Peyer's patch (tissue), 4 donors: ENCODE measurements at regions not wholly inside any gene's neighbourhood (a gene's known extent, or its start where the extent isn't known, plus 50 kb on each side); places are given as distances from the start of the nearest gene placed in this dataset.

Source experiments
- DNase-seq, 3 donors: peaks; one replicate each; pipeline ENCODE4 v3.0.0-alpha.2; 2017 to 2019
- H3K27ac ChIP-seq, 4 donors: fragments of 200-600 bp; sonication (generic); one replicate each; pipeline ENCODE4 v1.5.1; 2016 to 2019
- H3K27me3 ChIP-seq, 2 donors: fragments of 200-600 bp; sonication (generic); one replicate each; pipeline ENCODE4 v1.5.1; 2019
- H3K36me3 ChIP-seq, 3 donors: fragments of 200-600 bp; sonication (generic); one replicate each; pipeline ENCODE4 v1.5.1; 2016 to 2019
- H3K4me1 ChIP-seq, 4 donors: fragments of 200-600 bp; sonication (generic); one replicate each; pipeline ENCODE4 v1.5.1; 2016 to 2019
- H3K4me3 ChIP-seq, 4 donors: fragments of 200-600 bp; sonication (generic); 1 replicate in 3 of 4; 2 replicates in 1 of 4; pipeline ENCODE4 v1.5.1; 2016 to 2019; ENCODE audit warnings: mild to moderate bottlenecking in 1 of 4
- H3K9me3 ChIP-seq, 4 donors: fragments of 200-600 bp; sonication (generic); one replicate each; pipeline ENCODE4 v1.5.1; 2016 to 2019; ENCODE audit warnings: mild to moderate bottlenecking in 1 of 4
- POLR2A ChIP-seq, 2 donors: fragments of 450-650 bp; IDR thresholded peaks; one replicate each; pipeline ENCODE4 v1.5.1; 2017; ENCODE audit warnings: antibody characterized with exemption in 2 of 2, mild to moderate bottlenecking in 2 of 2, moderate library complexity in 2 of 2
- TF ChIP-seq, protein P1 (sequence below), 6 experiments: fragments of 450-650 bp in 4 of 6; fragments of 200-600 bp in 2 of 6; sonication (generic) in 1 of 6; IDR thresholded peaks; one replicate each; pipeline ENCODE4 v1.5.1; 2017 to 2019; ENCODE audit warnings: antibody characterized with exemption in 6 of 6, mild to moderate bottlenecking in 3 of 6, moderate library complexity in 1 of 6

- Histone ChIP-seq H3K27me3 (no peaks in the 10 kb centered on the region), H3K27ac (no peak overlapping the region), H3K4me1 (no peaks in the 10 kb centered on the region), H3K9me3 (no peaks in the 10 kb centered on the region), H3K36me3 (no peaks in the 10 kb centered on the region), H3K4me3 (no peak overlapping the region)
- DNase-seq: no peak
- TF ChIP-seq, protein P1, sequence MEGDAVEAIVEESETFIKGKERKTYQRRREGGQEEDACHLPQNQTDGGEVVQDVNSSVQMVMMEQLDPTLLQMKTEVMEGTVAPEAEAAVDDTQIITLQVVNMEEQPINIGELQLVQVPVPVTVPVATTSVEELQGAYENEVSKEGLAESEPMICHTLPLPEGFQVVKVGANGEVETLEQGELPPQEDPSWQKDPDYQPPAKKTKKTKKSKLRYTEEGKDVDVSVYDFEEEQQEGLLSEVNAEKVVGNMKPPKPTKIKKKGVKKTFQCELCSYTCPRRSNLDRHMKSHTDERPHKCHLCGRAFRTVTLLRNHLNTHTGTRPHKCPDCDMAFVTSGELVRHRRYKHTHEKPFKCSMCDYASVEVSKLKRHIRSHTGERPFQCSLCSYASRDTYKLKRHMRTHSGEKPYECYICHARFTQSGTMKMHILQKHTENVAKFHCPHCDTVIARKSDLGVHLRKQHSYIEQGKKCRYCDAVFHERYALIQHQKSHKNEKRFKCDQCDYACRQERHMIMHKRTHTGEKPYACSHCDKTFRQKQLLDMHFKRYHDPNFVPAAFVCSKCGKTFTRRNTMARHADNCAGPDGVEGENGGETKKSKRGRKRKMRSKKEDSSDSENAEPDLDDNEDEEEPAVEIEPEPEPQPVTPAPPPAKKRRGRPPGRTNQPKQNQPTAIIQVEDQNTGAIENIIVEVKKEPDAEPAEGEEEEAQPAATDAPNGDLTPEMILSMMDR (IDR thresholded peaks at IDR 0.05): no peak
- no peak for TF ChIP-seq POLR2A (IDR thresholded peaks at IDR 0.05)
Measured at GRCh38 chr21:15433091-15433490, 296.7 kb upstream of the USP25 start.

DNA sequence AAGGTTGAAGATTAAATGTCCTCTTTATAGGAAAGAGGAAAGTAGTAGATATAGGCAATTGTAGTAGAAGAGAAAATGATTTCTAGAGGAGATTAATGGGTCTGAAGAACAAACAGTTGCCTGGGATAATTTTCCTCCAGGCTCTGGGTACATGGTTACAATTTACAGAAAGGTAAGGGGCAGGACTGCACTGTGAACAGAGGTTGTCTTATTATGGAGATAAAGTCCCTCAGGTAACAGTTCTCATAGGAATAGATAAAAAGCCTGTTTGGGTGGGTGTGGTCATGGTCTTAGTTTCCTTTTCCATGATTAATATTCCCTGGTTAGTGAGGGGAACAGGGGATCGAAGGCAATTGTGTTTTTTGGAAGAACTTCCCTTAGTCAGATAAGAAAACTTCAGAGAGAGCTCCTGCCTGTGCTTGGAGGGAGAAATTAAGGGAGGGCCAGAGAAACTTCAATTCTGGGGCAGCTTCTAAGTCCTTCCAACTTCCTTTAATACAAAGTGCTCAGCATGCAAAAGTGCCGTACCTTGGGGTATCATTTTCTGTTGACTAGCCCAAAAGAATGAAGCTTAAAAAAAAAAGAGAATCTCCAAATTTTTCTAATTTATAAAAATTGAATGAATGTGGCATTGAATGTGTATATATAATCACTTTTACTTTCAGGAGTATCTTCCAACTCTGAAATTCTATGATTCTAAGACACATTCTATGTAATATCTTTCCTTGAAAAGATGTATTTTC is 295.4 kb upstream of the USP25 start:
- Histone ChIP-seq H3K4me1 (no peaks in the 10 kb centered on the region), H3K27ac (no peak overlapping the region), H3K4me3 (no peak overlapping the region), H3K36me3 (no peaks in the 10 kb centered on the region), H3K27me3 (no peaks in the 10 kb centered on the region), H3K9me3 (no peaks in the 10 kb centered on the region)
- no peak for DNase-seq
- TF ChIP-seq, protein P1 (IDR thresholded peaks at IDR 0.05): no peak
- no peak for TF ChIP-seq POLR2A (IDR thresholded peaks at IDR 0.05)

DNA sequence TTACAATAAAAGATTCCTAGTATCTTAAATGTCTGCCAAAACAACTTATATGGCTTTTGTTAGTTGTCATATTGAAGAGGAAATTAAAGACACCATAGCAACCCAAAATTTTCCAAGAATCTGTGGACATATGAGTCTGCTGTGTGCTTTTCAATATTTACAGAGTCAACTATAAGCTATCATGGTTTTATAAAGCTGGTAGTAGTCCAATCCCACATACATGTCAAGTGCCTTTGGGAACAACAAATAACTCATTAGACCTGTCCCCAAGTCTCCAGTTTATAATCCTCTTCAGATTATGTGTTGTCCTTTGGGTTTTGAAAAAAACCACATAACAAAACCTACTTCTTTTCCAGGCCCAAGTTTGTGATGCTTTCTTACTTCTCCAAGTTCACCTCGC is 293.8 kb upstream of the USP25 start:
- no peak for DNase-seq
- Histone ChIP-seq H3K27ac (no peak overlapping the region), H3K4me1 (no peaks in the 10 kb centered on the region), H3K27me3 (no peaks in the 10 kb centered on the region), H3K9me3 (no peaks in the 10 kb centered on the region), H3K4me3 (no peak overlapping the region), H3K36me3 (no peaks in the 10 kb centered on the region)
- TF ChIP-seq, protein P1 (IDR thresholded peaks at IDR 0.05): no peak
- no peak for TF ChIP-seq POLR2A (IDR thresholded peaks at IDR 0.05)

DNA sequence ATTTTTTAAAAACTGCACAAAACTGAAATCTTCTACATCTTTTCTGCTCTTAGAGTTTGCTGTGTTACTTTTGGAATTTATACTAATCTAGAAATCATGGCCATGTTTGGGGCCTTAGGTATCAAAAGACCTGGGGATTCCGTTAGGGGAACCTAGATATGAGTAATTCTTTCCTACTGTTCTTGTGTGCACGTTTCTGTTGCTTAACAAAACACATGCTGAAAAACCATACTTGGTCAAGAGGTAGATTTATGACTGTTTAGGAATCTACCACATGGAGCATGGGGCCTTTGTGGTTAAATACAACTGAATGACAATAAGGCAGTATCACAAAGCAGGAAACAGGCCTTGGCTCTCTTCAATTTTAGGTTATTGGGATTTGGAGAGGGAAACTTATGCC is 291.9 kb upstream of the USP25 start:
- Histone ChIP-seq H3K4me1 (no peaks in the 10 kb centered on the region), H3K36me3 (no peaks in the 10 kb centered on the region), H3K9me3 (no peaks in the 10 kb centered on the region), H3K27ac (no peak overlapping the region), H3K27me3 (no peaks in the 10 kb centered on the region), H3K4me3 (no peak overlapping the region)
- TF ChIP-seq, protein P1 (IDR thresholded peaks at IDR 0.05): no peak
- no peak for TF ChIP-seq POLR2A (IDR thresholded peaks at IDR 0.05)
- DNase-seq: no peak

DNA sequence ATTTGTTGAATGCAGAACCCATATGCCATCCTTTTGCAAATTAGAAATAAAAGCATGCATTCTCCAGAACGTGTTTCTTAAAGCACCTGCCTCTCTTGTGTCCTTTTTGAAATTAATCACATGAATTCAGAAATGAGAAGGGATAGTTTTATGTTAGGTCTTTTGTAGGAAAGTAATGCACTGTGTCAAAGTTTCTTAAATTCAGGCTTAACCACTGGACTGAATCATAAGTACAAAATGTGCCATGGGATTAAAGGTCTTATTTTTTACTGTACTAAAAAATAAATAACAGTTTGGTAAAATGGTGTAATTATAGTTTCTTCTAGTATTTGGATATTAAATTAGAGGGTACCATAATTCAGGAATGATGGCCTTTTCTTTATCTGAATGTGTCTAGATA is 290.1 kb upstream of the USP25 start:
- no peak for TF ChIP-seq POLR2A (IDR thresholded peaks at IDR 0.05)
- TF ChIP-seq, protein P1 (IDR thresholded peaks at IDR 0.05): no peak
- no peak overlapping the region for H3K27ac ChIP-seq
- no peaks in the 10 kb centered on the region for H3K27me3 ChIP-seq

More for the DNA sequence above, 290.1 kb upstream of the USP25 start:
- Histone ChIP-seq H3K4me3 (no peak overlapping the region), H3K4me1 (no peaks in the 10 kb centered on the region), H3K36me3 (no peaks in the 10 kb centered on the region), H3K9me3 (no peaks in the 10 kb centered on the region)
- no peak for DNase-seq
